ENCODE measurements at regions not wholly inside any gene's neighbourhood (a gene's known extent, or its start where the extent isn't known, plus 50 kb on each side); places are given as distances from the start of the nearest gene placed in this dataset.

- TF ChIP-seq, protein P1, sequence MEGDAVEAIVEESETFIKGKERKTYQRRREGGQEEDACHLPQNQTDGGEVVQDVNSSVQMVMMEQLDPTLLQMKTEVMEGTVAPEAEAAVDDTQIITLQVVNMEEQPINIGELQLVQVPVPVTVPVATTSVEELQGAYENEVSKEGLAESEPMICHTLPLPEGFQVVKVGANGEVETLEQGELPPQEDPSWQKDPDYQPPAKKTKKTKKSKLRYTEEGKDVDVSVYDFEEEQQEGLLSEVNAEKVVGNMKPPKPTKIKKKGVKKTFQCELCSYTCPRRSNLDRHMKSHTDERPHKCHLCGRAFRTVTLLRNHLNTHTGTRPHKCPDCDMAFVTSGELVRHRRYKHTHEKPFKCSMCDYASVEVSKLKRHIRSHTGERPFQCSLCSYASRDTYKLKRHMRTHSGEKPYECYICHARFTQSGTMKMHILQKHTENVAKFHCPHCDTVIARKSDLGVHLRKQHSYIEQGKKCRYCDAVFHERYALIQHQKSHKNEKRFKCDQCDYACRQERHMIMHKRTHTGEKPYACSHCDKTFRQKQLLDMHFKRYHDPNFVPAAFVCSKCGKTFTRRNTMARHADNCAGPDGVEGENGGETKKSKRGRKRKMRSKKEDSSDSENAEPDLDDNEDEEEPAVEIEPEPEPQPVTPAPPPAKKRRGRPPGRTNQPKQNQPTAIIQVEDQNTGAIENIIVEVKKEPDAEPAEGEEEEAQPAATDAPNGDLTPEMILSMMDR (IDR thresholded peaks at IDR 0.05) = no peak
- TF ChIP-seq POLR2A (IDR thresholded peaks at IDR 0.05) = no peak
Measured at GRCh38 chr6:117149324-117149723, 116.0 kb upstream of the VGLL2 start.

All from lower leg skin (tissue), 3 donors.